IMR-90 (cell line): ENCODE measurements at regions not wholly inside any gene's neighbourhood (a gene's known extent, or its start where the extent isn't known, plus 50 kb on each side); places are given as distances from the start of the nearest gene placed in this dataset.

ENCODE experiments used
- ATAC-seq: fragments of 200-7000 bp; cut with Tn5 transposase; 2 replicates; pipeline ENCODE4 v1.9.1; 2020; ENCODE audit warnings: low read depth, mild to moderate bottlenecking, moderate library complexity
- BruUV-seq: library from RNA; stranded (reverse); fragments of 400-500 nt; replicated peaks from 2 replicates; lab custom pipeline; 2021; lab: Mats Ljungman, UMichigan
- CTCF ChIA-PET: fragments of 300-600 bp; formaldehyde crosslinking; extraction: SDS; loops from one replicate; lab custom pipeline; 2021; ENCODE audit warnings: antibody characterized with exemption; lab: Yijun Ruan, JAX
- POLR2A ChIA-PET: fragments of 300-600 bp; sonication (Branson Sonifier 250); formaldehyde crosslinking; loops from one replicate; lab custom pipeline; 2022; ENCODE audit warnings: antibody characterized with exemption; ENCODE audit not compliant: unreplicated experiment; lab: Charles Lee
- DNase-seq: peaks from one replicate; pipeline ENCODE4 v3.0.0; 2013
- H2AFZ ChIP-seq: replicated peaks from 2 replicates; pipeline ENCODE3; 2013; ENCODE audit warnings: low read length, mild to moderate bottlenecking; ENCODE audit not compliant: poor library complexity
- H2AK5ac ChIP-seq: 2 replicates; pipeline ENCODE4 v1.6.1; 2013; ENCODE audit warnings: low read depth, low read length, inconsistent platforms
- H2AK9ac ChIP-seq: replicated peaks from 2 replicates; pipeline ENCODE3; 2013; ENCODE audit warnings: mild to moderate bottlenecking, low read depth, low read length, moderate library complexity; ENCODE audit not compliant: poor library complexity
- H2BK120ac ChIP-seq: 2 replicates; pipeline ENCODE4 v1.6.1; 2013; ENCODE audit warnings: low read depth, low read length, inconsistent platforms
- H2BK15ac ChIP-seq: 3 replicates; pipeline ENCODE4 v1.6.1; 2013; ENCODE audit warnings: low read depth, low read length, inconsistent platforms
- H2BK20ac ChIP-seq: 2 replicates; pipeline ENCODE4 v1.6.1; 2013; ENCODE audit warnings: low read depth, mild to moderate bottlenecking, inconsistent platforms, low read length, moderate library complexity
- H2BK5ac ChIP-seq: 2 replicates; pipeline ENCODE4 v1.6.1; 2013; ENCODE audit warnings: mild to moderate bottlenecking, low read depth, low read length, inconsistent platforms; ENCODE audit not compliant: poor library complexity, severe bottlenecking
- H3K14ac ChIP-seq: replicated peaks from 2 replicates; pipeline ENCODE4 v1.6.1; 2013; ENCODE audit warnings: low read depth, low read length, inconsistent platforms
- H3K18ac ChIP-seq: 2 replicates; pipeline ENCODE4 v1.6.1; 2013; ENCODE audit warnings: low read depth, low read length, control low read depth
- H3K23ac ChIP-seq: 2 replicates; pipeline ENCODE4 v1.6.1; 2013; ENCODE audit warnings: low read depth, low read length, inconsistent platforms
- H3K27ac ChIP-seq: 2 replicates; pipeline ENCODE4 v1.5.1; 2013; ENCODE audit warnings: mild to moderate bottlenecking, control low read depth, low read length; ENCODE audit not compliant: insufficient read depth
- H3K27me3 ChIP-seq: 2 replicates; pipeline ENCODE4 v1.6.1; 2013; ENCODE audit warnings: low read length; ENCODE audit not compliant: control insufficient read depth, insufficient read depth
- H3K36me3 ChIP-seq: 2 replicates; pipeline ENCODE4 v1.6.1; 2013; ENCODE audit warnings: low read length, mixed read lengths; ENCODE audit not compliant: control insufficient read depth, insufficient read depth
- H3K4ac ChIP-seq: 2 replicates; pipeline ENCODE4 v1.6.1; 2013; ENCODE audit warnings: low read depth, low read length, inconsistent platforms
- H3K4me1 ChIP-seq: 2 replicates; pipeline ENCODE4 v1.6.1; 2013; ENCODE audit warnings: low read length, mixed read lengths; ENCODE audit not compliant: control insufficient read depth, insufficient read depth
- H3K4me2 ChIP-seq: 2 replicates; pipeline ENCODE4 v1.6.1; 2013; ENCODE audit warnings: low read depth, mild to moderate bottlenecking, control low read depth, low read length, moderate library complexity
- H3K4me3 ChIP-seq: 2 replicates; pipeline ENCODE4 v1.5.1; 2013; ENCODE audit warnings: low read depth, mild to moderate bottlenecking, control low read depth, low read length, moderate library complexity; ENCODE audit not compliant: insufficient read depth
- H3K56ac ChIP-seq: 2 replicates; pipeline ENCODE4 v1.6.1; 2013; ENCODE audit warnings: low read length, inconsistent platforms; ENCODE audit not compliant: insufficient read depth; ENCODE audit errors: extremely low read depth
- H3K79me1 ChIP-seq, 2 experiments: 2 replicates each; pipeline ENCODE4 v1.6.1; 2013; ENCODE audit warnings: low read length in 2 of 2, inconsistent platforms in 1 of 2, low read depth in 1 of 2
- H3K9ac ChIP-seq: 2 replicates; pipeline ENCODE4 v1.6.1; 2013; ENCODE audit warnings: low read depth, low read length, control low read depth
- H3K9me1 ChIP-seq: 2 replicates; pipeline ENCODE4 v1.6.1; 2013; ENCODE audit warnings: low read length, inconsistent platforms; ENCODE audit not compliant: insufficient read depth
- H3K9me3 ChIP-seq: 2 replicates; pipeline ENCODE4 v1.6.1; 2013; ENCODE audit warnings: low read length; ENCODE audit not compliant: control insufficient read depth, insufficient read depth
- H4K20me1 ChIP-seq: 2 replicates; pipeline ENCODE4 v1.6.1; 2013; ENCODE audit warnings: low read length, inconsistent platforms; ENCODE audit not compliant: insufficient read depth
- H4K5ac ChIP-seq: 2 replicates; pipeline ENCODE4 v1.6.1; 2013; ENCODE audit warnings: mild to moderate bottlenecking, low read depth, low read length, control low read depth
- H4K8ac ChIP-seq, 2 experiments: 2 replicates each; pipeline ENCODE4 v1.6.1; 2013; ENCODE audit warnings: low read depth in 2 of 2, low read length in 2 of 2, control low read depth in 1 of 2, inconsistent platforms in 1 of 2
- H4K91ac ChIP-seq: 2 replicates; pipeline ENCODE4 v1.6.1; 2013; ENCODE audit warnings: low read depth, low read length, inconsistent platforms; ENCODE audit not compliant: insufficient read depth
- BHLHE40 ChIP-seq: fragments of 150-350 bp; IDR thresholded peaks from 2 replicates; pipeline ENCODE4 v1.6.1; 2016; ENCODE audit warnings: mild to moderate bottlenecking, low read depth, low read length
- CHD1 ChIP-seq: IDR thresholded peaks from 2 replicates; pipeline ENCODE4 v1.6.1; 2012; ENCODE audit warnings: low read depth, low read length, improper control_type of control experiment
- FOS ChIP-seq: fragments of 150-350 bp; IDR thresholded peaks from 2 replicates; pipeline ENCODE4 v1.6.1; 2016; ENCODE audit warnings: low read depth, low read length
- MAFK ChIP-seq: IDR thresholded peaks from 2 replicates; pipeline ENCODE4 v1.6.1; 2012; ENCODE audit warnings: low read depth, low read length, improper control_type of control experiment
- MXI1 ChIP-seq: IDR thresholded peaks from 2 replicates; pipeline ENCODE4 v1.6.1; 2012; ENCODE audit warnings: low read depth, mild to moderate bottlenecking, low read length, moderate library complexity, borderline replicate concordance
- NFE2L2 ChIP-seq: fragments of 150-350 bp; IDR thresholded peaks from 2 replicates; pipeline ENCODE4 v1.6.1; 2016; ENCODE audit warnings: low read depth, mild to moderate bottlenecking, low read length
- POLR2A ChIP-seq: IDR thresholded peaks from 2 replicates; pipeline ENCODE4 v1.6.1; 2012; ENCODE audit warnings: mild to moderate bottlenecking, low read depth, low read length
- RCOR1 ChIP-seq: IDR thresholded peaks from 2 replicates; pipeline ENCODE4 v1.6.1; 2012; ENCODE audit warnings: mild to moderate bottlenecking, low read length, improper control_type of control experiment; ENCODE audit not compliant: insufficient replicate concordance
- SMC3 ChIP-seq: fragments of 150-350 bp; IDR thresholded peaks from 2 replicates; pipeline ENCODE4 v1.6.1; 2016; ENCODE audit warnings: low read depth, mild to moderate bottlenecking, antibody characterized with exemption, low read length, moderate library complexity
- WGBS, 2 experiments: methylation state at CpG; one replicate each; pipeline versions ENCODE4 v1.1.5 to v1.1.7; 2013; ENCODE audit warnings: missing lambda C conversion rate in 2 of 2; ENCODE audit not compliant: insufficient read length in 1 of 2; ENCODE audit errors: extremely low coverage in 2 of 2; 5-methylcytosine and 5-hydroxymethylcytosine counted together
- dilution Hi-C: fragments of 300-500 bp; cut with HindIII; formaldehyde crosslinking; loops from one replicate; pipeline ENCODE4 v1.14.3; 2018; ENCODE audit warnings: low sequenced_read_pairs; ENCODE audit not compliant: unreplicated experiment
- in situ Hi-C: fragments of 300-500 bp; cut with MboI; formaldehyde crosslinking; loops from 3 replicates; pipeline ENCODE4 v1.14.3; 2019; ENCODE audit warnings: low sequenced_read_pairs, inconsistent platforms, mixed read lengths
- intact Hi-C: fragments of 100-400 bp; cut with micrococcal nuclease; formaldehyde crosslinking; loops from 2 replicates; pipeline ENCODE4 v1.10.0; 2022
- TF ChIP-seq, protein P1 (sequence below): fragments of 150-350 bp; IDR thresholded peaks from 2 replicates; pipeline ENCODE4 v1.6.1; 2016; ENCODE audit warnings: low read depth, mild to moderate bottlenecking, low read length, moderate library complexity, borderline replicate concordance
- TF ChIP-seq, protein P2 (sequence below): fragments of 150-350 bp; IDR thresholded peaks from 2 replicates; pipeline ENCODE4 v1.6.1; 2017; ENCODE audit warnings: mild to moderate bottlenecking, antibody characterized with exemption, low read length, low read depth
- TF ChIP-seq, protein P3 (sequence below): conservative IDR thresholded peaks from 2 replicates; pipeline ENCODE4 v1.5.1; 2012; ENCODE audit warnings: mild to moderate bottlenecking, low read depth, low read length, improper control_type of control experiment

DNA sequence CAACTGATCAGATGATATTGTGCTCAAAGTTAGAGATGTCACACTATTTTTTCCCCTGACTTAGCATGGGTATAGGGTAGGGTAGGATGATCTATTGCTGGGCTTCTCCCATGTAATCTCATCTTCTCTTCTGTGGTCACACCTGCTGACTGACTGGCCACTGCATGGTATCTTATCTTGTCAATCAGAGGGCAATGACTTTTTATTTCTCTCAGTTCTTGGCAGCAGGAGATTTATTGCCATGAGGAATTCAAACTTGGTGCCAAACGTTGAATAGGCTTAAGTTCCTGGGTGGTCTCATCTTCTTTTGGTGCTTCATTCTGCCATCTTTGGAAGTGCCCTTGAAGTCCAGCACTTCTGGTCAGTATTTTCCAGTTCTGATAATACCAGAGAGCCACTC, 226.4 kb upstream of the POGK start:
- H4K8ac ChIP-seq: no peak overlapping the region
- H3K23ac ChIP-seq: no peak overlapping the region
- H3K56ac ChIP-seq: no peak overlapping the region
- H2BK15ac ChIP-seq: no peak overlapping the region
- no peak overlapping the region for H3K18ac ChIP-seq
- H2AFZ ChIP-seq: no peak overlapping the region
- 0 out of 2 replicates have a peak, but pooled peaks cover 3% of the 10 kb centered on the region for H3K9me3 ChIP-seq
- no peaks in the 10 kb centered on the region for H3K79me1 ChIP-seq
- dilution Hi-C loops: no loop called here
- H2AK9ac ChIP-seq: no peak overlapping the region
- H4K5ac ChIP-seq: no peak overlapping the region
- no peaks in the 10 kb centered on the region for H4K20me1 ChIP-seq
- H3K4me2 ChIP-seq: no peak overlapping the region
- H2BK5ac ChIP-seq: no peak overlapping the region
- POLR2A ChIA-PET: no interaction called here
- no peaks in the 10 kb centered on the region for H3K4me1 ChIP-seq
- in situ Hi-C loops: no loop called here
- H2BK20ac ChIP-seq: no peak overlapping the region
- no peak overlapping the region for H4K91ac ChIP-seq
- no peak overlapping the region for H2AK5ac ChIP-seq
- WGBS, 2 experiments: no CpG with 5 or more reads among the region's 1 CpG
- DNase-seq (no peak), ATAC-seq (no peak)
- BruUV-seq: no TSS peak
- no peaks in the 10 kb centered on the region for H3K36me3 ChIP-seq
- no peak overlapping the region for H2BK120ac ChIP-seq
- TF ChIP-seq POLR2A (no peak), BHLHE40 (no peak), MAFK (no peak), CHD1 (no peak), NFE2L2 (no peak), FOS (no peak), MXI1 (no peak), RCOR1 (no peak), SMC3 (no peak)
- TF ChIP-seq, protein P1, sequence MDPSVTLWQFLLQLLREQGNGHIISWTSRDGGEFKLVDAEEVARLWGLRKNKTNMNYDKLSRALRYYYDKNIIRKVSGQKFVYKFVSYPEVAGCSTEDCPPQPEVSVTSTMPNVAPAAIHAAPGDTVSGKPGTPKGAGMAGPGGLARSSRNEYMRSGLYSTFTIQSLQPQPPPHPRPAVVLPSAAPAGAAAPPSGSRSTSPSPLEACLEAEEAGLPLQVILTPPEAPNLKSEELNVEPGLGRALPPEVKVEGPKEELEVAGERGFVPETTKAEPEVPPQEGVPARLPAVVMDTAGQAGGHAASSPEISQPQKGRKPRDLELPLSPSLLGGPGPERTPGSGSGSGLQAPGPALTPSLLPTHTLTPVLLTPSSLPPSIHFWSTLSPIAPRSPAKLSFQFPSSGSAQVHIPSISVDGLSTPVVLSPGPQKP: no peak
- TF ChIP-seq, protein P2, sequence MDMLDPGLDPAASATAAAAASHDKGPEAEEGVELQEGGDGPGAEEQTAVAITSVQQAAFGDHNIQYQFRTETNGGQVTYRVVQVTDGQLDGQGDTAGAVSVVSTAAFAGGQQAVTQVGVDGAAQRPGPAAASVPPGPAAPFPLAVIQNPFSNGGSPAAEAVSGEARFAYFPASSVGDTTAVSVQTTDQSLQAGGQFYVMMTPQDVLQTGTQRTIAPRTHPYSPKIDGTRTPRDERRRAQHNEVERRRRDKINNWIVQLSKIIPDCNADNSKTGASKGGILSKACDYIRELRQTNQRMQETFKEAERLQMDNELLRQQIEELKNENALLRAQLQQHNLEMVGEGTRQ: no peak
- TF ChIP-seq, protein P3, sequence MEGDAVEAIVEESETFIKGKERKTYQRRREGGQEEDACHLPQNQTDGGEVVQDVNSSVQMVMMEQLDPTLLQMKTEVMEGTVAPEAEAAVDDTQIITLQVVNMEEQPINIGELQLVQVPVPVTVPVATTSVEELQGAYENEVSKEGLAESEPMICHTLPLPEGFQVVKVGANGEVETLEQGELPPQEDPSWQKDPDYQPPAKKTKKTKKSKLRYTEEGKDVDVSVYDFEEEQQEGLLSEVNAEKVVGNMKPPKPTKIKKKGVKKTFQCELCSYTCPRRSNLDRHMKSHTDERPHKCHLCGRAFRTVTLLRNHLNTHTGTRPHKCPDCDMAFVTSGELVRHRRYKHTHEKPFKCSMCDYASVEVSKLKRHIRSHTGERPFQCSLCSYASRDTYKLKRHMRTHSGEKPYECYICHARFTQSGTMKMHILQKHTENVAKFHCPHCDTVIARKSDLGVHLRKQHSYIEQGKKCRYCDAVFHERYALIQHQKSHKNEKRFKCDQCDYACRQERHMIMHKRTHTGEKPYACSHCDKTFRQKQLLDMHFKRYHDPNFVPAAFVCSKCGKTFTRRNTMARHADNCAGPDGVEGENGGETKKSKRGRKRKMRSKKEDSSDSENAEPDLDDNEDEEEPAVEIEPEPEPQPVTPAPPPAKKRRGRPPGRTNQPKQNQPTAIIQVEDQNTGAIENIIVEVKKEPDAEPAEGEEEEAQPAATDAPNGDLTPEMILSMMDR: no peak
- H3K9me1 ChIP-seq: no peaks in the 10 kb centered on the region
- no peak overlapping the region for H3K14ac ChIP-seq
- H3K27ac ChIP-seq: no peak overlapping the region
- CTCF ChIA-PET: no interaction called here
- no peak overlapping the region for H3K9ac ChIP-seq
- no peak overlapping the region for H3K4me3 ChIP-seq
- H3K27me3 ChIP-seq: no peaks in the 10 kb centered on the region
- intact Hi-C loops: no loop called here
- H3K4ac ChIP-seq: no peak overlapping the region
